ENCODE measurements at regions not wholly inside any gene's neighbourhood (a gene's known extent, or its start where the extent isn't known, plus 50 kb on each side); places are given as distances from the start of the nearest gene placed in this dataset.

GRCh38 chr13:111954661-111955411 lies 112.1 kb upstream of the SOX1 start:
- DNase-seq = no peak

- no peak for DNase-seq
These were observed 111.4 kb upstream of the SOX1 start for GRCh38 chr13:111955412-111956065.

- DNase-seq = no peak
These were observed 110.4 kb upstream of the SOX1 start for GRCh38 chr13:111956261-111957151.

GRCh38 chr13:111957913-111958450 lies 109.0 kb upstream of the SOX1 start:
- no peak for DNase-seq

GRCh38 chr13:111958612-111959395 lies 108.1 kb upstream of the SOX1 start:
- DNase-seq = no peak

- DNase-seq = no peak
These were observed 106.7 kb upstream of the SOX1 start for GRCh38 chr13:111960152-111960772.

- DNase-seq = no peak
These were observed 105.7 kb upstream of the SOX1 start for GRCh38 chr13:111961236-111961635.

GRCh38 chr13:111961651-111962192 lies 105.2 kb upstream of the SOX1 start:
- no peak for DNase-seq

- peak; percentile 6 for DNase-seq
These were observed 104.5 kb upstream of the SOX1 start for GRCh38 chr13:111962431-111962891.

GRCh38 chr13:111963031-111963430 lies 103.9 kb upstream of the SOX1 start:
- DNase-seq = no peak

GRCh38 chr13:111964411-111965035 lies 102.4 kb upstream of the SOX1 start:
- DNase-seq = no peak

- no peak for DNase-seq
These were observed 101.3 kb upstream of the SOX1 start for GRCh38 chr13:111965466-111966214.

GRCh38 chr13:111966933-111967332 lies 100.0 kb upstream of the SOX1 start:
- DNase-seq = no peak

GRCh38 chr13:111967572-111968201 lies 99.3 kb upstream of the SOX1 start:
- no peak for DNase-seq

GRCh38 chr13:111968336-111969010 lies 98.5 kb upstream of the SOX1 start:
- DNase-seq = no peak

GRCh38 chr13:111969551-111970135 lies 97.3 kb upstream of the SOX1 start:
- no peak for DNase-seq

GRCh38 chr13:111970494-111971141 lies 96.3 kb upstream of the SOX1 start:
- DNase-seq = no peak

Data from inflammatory macrophage treated with lipopolysaccharide for 4 hours (primary cell).